HUDEP-2 (cell line): ENCODE measurements at regions not wholly inside any gene's neighbourhood (a gene's known extent, or its start where the extent isn't known, plus 50 kb on each side); places are given as distances from the start of the nearest gene placed in this dataset.

Experiments
- DNase-seq, 76 experiments: peaks; one replicate each; lab custom pipeline; 2025; ENCODE audit not compliant: unreplicated experiment in 76 of 76; lab: John Stamatoyannopoulos, UW

DNA sequence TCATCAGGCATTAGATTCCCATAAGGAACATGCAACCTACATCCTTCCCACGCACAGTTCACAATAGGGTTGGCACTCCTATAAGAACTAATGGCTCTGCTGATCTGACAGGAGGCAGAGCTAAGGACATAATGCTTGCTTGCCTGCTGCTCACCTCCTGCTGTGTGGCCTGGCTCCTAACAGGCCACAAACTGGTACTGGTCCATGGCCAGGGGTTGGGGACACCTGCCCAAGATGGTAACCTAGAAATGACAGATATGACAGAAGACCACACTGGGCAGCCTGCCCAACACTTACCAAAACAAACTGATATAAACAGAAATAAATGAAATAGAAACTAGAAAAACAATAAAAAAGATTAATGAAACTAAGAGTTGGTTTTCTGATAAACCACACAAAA lies 325.6 kb downstream of the SEC23A start:
- no peak for DNase-seq

DNA sequence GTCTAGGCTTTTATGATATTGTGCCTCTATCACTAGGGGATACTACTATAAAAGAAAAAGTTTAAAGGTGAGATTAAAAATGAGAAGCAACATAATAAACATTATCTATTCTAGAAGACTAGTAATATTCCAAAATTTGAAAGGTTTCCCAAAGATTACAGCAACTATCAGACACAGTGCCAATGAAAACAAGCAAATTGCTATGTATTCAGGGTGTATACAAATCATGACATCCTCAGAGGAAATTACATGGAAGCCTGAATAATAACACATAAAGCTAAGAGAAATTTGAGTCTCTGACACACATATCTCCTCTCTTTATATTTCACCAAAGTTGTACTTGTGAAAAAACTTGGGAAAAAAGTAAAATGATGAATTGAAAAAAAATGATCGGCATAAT lies 327.0 kb downstream of the SEC23A start:
- no peak for DNase-seq

DNA sequence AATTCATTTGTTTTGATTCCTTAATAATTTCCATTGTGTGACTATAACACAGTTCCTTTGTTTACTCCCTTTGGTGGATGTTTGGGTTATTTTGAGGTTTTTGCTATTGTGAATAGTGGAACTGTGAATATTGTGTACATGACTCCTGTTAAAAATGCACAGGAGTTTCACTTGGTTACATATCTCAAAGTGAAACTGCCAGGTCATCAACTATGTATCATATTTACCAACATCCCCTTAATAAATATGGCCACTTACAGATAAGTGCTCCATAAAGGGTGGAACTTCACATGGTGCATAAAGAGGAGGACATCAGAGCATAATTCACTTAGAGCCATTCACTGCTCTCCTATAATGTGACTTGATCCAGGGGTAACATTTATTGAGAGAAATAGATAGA lies 328.9 kb downstream of the SEC23A start:
- no peak for DNase-seq

DNA sequence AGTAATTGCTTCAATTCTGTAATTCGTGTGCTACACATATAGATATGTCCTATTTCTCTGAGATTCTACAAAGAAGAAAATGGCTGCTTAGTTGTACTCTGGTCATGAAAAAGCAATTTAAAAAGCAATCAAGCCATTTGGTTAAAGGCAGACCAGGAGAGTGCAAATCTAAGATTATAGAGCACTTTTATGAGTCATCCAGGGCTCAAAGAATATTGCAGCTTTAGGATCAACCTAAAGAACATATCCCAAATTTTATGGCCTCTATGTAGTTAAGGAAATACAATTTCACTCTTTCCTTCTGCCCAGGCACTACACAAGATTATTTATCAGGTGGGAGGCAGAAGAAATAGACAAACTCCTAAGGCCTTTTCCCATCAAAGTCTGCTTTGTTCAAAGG lies 332.8 kb downstream of the SEC23A start:
- DNase-seq = no peak

DNA sequence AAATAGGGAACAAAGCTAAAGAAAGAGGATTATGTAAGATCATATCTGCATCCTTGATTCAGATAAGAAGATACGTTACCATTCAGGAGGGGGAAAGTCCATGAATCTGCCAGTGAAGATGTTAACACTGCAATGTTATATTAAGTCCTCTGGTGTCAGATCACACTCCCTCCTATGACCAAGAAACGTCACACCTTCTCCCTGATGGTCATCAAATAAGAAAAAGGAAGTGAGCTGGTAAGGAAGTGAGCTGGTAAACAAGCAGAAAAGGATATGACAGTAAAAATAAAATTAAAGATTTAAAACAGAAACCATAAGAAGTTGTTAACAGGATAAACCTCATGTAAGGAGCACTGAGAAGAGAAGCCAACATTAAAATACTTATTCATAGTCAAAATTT lies 340.2 kb downstream of the SEC23A start:
- no peak for DNase-seq

DNA sequence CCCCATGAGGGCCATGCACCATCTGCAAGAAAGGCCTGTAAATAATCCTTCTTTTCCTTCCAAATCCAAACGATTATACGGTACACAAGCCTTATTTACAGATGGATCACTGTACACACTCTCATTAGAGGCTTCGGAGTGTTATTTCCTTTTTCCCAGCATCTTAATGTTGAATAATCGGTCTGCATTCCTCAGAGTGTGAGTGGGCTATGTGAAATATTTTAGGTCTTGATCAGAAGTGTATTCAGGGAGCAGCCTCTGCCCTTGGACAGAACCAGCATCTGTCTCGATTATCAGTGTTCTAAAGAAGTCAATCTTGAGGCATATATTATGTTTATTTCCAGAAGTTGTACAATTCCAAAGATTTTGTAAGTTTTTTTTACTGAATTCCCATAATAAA lies 340.6 kb downstream of the SEC23A start:
- DNase-seq = no peak

DNA sequence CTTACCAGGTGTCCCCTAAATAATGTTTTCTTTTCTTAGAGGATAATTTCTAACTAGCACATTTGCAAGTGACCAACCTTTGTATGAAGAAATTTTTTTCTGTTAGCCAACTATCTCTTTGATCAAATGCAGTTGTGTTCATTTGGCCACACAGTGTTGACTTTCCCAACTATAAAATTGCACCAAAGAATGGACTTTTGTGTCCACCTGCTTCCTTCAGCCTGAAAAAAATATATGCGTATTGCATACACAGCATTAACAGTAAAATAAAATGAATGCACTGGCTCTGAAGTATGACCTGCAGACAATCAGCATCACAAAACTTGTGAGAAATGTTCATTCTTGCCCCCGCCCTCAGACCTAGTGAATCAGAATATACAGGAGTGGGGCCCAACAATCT lies 342.0 kb downstream of the SEC23A start:
- no peak for DNase-seq

DNA sequence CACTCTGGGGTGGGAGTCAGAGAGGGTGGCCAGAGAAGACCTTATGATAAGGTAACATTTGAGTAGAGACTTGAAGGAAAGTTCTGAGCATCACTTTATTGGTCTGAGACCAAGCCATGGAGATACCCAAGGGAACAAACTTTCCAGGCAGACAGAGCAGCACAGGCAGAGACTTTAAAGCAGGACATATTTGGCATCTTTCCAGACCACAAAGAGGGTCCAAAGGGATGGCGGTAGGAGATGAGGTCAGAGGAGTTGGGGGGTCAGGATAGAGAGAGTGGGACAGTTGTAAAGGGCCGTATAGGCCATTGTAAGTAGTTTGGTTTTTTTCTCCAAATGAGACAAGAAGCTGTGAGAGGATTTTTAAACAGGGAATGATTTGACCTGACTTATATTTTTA lies 344.4 kb downstream of the SEC23A start:
- DNase-seq = no peak

DNA sequence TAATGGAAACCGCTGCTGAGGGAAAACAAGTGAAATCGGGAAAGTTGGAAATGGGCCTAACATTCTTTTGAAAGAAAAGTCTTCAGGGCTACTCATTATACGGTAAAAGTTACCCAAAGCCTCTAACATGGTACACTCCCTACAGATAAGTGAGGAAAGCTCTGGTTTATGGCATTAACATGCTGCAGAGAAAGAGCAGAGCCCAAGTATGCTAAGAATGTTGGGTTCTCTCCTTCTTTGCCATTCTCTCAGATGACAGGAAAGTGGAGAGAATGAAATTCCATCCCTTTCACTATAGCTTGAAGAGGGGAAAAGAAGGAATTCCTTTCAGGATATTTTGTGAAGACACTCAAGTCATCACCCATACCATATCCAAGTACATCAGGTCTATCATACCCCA lies 348.0 kb downstream of the SEC23A start:
- DNase-seq = no peak

DNA sequence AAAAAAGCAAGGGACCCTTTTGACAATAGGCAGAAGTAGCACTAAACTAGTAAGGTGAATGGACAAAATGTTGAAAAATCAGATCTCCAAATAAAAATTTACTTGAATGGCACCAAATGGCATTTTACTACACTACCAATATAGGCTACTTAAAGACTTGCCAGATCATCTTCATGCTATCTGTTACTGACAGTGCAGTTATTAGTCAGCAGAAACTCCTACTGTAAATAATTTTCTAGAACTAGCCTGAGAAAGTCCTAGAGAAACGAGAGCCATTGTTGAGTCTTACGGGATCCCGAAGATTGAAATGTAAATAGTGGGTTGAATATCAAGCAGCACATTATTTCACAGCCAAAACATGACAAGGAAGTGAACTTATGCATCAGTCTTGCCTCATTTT lies 350.3 kb downstream of the SEC23A start:
- DNase-seq = no peak

DNA sequence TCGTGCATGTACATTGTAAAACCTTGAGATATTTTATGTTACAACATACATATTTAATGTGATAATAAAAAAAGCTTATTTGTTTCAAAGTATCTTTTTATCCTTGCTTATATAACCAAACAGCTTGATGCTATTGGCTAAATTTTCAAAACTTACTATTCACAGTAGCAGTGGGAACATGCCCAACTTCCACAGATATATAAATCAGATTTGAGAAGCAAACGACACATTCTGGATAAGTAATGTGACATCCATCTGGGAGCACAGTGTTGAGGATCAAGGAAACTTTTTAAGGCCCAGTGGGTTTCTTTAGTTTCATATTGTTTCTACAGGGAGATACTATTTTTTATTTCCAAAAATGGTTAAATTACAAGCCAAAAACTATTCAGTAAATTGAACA lies 350.7 kb downstream of the SEC23A start:
- DNase-seq = no peak

DNA sequence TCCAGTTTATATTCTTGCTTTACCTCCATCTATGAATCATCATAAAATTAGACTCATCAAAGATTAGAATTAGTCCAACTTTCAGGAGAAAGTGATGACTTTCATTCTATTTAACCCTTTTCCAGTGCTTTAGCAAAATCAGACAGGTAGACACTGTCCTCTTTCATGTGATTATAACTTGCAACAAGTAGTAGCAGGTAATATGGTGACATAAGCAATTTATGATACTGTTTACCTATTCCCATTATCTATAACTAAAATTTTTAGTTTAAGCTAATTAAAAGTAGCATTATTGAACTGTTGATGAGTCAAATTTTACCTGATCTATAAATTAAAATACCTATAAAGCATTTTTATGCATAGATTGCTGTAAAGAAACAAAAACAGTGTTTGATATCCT lies 351.6 kb downstream of the SEC23A start:
- no peak for DNase-seq

DNA sequence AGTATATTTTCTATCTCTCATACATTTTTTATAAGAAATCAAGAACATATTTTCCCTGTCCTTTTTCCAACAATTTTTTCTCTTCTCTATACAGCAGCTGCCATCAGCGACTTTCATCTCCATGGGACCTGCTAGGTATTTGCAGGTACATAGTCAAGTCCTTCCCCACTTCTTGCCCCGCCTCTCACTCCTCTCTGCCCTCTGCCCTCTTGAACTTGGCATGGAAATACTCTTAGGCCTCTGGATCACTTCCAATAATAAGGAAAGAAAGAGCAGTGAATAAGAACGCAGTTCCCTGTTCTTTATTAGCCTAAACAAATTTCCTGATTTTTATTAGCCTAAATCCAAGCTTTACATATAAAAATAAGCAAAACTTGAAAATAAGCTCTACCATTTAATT lies 353.1 kb downstream of the SEC23A start:
- DNase-seq = no peak

DNA sequence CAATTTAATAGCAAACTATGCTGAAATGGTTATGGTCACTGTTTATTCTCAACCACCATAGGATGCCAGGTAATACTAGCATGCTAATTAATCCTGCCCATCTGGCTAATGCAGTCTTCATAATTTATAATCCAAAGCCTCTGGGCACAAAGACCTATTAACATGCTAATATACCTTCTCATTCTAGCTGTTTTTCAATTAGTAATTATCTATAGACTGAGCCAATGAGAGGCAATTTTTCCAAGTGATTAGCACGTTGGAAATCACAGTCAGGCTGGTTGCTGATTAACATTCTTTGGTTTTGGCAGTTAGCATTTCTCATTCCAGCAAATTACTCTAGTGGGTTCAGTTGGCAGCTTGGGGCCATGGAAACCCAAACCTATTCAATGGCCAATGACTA lies 357.2 kb downstream of the SEC23A start:
- DNase-seq = no peak

DNA sequence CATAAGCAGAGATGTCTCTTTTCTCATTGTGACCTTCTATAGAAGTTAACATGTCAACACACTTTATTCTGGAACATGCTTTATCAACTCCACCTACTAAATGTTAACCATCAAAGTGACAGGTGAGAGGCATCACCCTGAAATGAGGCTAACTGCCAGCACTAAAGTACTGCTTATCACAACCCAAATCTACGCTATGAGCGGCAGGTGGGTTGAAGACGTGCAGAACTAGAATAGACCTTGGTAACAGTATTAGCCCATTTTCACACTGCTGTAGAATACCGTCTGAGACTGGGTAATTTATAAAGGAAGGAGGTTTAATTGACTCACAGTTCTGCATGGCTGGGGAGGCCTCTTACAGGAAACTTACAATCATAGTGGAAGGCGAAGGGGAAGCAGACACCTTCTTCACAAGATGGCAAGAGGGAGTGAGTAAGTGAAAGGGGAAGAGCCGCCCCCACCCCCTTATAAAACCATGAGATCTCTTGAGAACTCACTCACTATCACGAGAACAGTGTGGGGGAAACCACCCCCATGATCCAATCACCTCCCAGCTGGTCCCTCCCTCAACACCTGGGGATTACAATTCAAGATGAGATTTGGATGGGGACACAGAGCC lies 359.0 kb downstream of the SEC23A start:
- DNase-seq = no peak

DNA sequence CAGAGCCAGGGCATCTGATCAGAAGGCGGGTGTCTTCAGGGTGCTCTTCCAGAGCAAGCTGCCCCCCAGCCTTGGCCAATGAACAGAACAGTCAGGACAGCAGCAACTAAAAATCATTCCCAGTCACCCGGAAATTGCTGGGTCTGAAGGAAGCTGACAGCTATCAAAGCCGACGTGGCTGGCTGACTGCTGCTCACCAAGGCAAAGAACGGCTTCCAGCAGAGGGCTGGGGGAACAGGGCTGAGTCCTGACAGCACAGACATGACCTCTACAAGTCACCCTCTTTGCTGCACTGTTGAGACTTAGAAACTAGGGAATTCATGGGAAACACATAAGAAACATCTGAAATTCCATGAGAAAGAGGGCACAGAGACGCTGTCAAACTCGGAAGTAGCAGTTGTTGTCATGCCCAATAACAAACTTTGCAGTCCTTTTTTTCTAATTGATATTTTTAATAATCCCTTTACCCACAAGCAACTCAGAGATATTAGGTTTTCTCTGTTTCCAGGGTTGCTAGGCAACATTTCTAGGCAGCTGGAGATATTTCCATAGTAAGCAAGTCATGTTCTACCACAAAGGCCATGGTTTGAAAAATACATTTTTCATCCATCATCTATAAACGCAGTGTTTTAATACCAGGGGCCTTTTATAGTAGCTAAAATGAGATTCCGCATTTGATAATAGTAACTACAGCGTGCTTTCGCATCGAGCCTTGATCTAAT lies 365.2 kb downstream of the SEC23A start:
- no peak for DNase-seq

DNA sequence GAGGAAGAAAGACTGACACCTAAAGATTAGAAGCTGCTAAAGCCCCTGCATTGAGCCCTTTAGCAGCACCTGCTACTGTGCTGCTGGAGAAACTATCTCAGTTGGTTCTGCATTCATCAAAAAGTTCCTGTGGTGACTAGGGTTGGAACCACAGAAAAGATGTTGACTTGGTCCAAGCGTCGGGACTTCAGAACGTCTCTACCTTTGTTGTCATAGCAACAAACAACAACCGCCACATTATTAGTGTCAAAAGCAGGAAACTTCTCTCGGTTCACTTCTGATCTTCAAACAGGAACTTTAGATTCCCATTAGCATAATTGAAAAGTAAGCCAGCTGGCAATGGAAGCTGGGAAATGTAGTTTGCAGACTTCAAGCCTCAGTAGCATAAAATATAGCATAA lies 368.0 kb downstream of the SEC23A start:
- no peak for DNase-seq

DNA sequence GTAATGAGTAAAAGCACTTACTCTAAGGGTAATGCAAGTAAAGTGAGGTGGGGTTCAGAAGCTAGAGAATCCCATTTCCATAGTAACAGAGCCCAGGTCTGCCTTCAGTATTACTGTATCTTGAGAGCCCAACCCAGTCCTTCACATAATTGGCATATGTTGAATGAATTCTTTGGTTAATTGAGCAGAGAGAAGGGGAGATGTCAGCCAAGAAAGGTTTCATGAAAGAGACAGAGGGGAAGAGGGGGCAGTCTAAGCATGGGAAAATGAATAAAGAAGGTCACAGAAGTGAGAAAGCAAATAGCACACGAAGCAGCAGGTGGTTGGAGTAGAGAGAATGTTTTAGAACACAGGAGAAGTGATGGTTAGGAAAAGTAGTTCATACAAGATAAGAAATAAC lies 371.1 kb downstream of the SEC23A start:
- no peak for DNase-seq

DNA sequence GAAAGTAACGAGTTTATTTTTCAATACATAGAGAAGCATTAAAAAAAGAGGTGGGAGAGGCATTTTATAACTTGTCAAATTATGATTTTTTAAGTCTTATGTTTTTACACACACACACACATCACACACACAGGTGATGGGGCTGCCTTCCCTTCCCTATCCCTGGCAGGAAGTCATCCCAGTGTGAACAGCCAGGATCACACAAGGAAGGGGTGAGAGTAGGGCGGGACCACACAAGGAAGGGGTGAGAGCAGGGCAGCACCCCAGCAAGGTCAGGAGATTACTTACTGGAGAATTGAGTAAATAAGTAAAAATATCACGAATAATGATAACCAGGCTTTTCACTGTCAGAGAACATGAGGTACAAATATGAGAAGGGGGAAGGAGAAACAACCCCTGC lies 372.6 kb downstream of the SEC23A start:
- no peak for DNase-seq

DNA sequence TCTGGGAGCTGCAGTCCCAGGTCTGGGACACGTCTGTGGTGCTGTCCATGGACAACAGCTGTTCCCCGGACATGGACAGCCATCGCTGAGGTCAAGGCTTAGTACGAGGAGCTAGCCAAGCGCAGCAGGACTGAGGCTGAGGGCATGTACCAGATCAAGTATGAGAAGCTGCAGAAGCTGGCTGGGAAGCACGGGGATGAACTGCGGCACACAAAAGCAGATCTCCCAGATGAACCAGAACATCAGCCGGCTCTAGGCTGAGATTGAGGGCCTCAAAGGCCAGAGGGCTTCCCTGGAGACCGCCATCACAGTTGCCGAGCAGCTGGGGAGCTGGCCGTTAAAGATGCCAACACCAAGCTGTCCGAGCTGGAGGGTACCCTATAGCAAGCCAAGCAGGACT lies 375.3 kb downstream of the SEC23A start:
- no peak for DNase-seq

DNA sequence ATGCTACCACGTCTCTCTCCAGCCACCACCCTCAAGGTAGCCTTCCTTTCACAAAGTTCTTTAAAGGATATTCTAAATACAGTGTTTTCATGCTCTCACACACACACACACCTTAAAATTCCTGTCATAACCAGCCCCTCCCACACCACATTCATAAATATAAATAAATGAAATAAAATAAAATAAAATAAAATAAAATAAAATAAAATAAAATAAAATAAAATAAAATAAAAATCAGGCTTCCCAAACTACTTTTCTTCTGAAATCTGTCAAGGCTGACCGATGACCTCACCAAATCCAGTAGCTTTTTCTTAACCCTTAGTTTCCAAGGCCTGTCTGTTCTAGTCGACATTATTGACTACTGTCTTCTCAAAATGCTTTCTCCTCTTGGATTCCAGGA lies 378.4 kb downstream of the SEC23A start:
- DNase-seq = no peak

DNA sequence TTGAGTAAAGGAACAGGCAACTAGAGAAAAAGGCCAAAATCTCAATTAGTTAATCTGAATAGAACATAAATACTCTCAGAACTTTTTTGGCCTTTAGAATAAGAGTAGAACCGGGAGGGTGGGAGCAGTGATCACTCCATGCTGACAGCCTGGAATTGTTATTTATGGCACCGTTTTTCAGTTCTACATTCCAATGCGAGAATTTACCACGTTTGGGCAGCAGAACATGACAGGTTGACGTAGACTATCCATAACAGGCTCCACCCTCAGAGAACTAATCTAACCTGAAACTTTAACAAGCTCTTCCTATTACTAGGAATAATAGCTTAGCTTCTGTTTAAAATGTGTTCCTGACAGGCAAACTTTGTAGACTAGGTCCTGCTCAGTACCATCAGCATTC lies 379.1 kb downstream of the SEC23A start:
- no peak for DNase-seq

DNA sequence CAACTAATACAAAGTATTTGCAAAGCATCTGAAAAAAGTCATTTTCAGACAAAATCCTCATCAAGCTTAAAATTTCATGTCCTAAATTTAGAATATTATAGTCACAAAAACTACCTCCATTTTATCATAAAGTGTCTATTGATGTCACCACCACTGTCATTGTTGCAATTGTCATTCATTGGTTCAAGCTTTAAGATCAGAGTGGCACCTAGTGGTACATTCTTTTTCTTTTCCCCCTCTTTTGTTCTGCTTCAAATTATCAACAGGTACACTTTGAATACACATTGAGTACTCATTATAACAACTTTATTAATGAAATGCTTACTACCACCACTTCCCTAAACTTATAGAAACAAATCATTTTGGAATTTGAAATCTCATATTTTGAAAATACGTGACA lies 379.8 kb downstream of the SEC23A start:
- no peak for DNase-seq
